Natural killer cell (primary cell): ENCODE measurements at regions not wholly inside any gene's neighbourhood (a gene's known extent, or its start where the extent isn't known, plus 50 kb on each side); places are given as distances from the start of the nearest gene placed in this dataset.

ENCODE experiments used
- ATAC-seq, 3 donors: fragments of 150-1000 bp in 2 of 3; fragments of 200-7000 bp in 1 of 3; cut with Tn5 transposase; 1 replicate in 1 of 3; 2 replicates in 2 of 3; pipeline ENCODE4 v1.10.0; 2021; ENCODE audit warnings: mild to moderate bottlenecking in 2 of 3, moderate library complexity in 2 of 3
- DNase-seq, 2 donors: peaks; one replicate each; pipeline versions ENCODE4 v3.0.0 to v3.0.0-alpha.2; 2013 to 2021; ENCODE audit warnings: mixed read lengths in 1 of 2
- H3K27ac ChIP-seq: one replicate; pipeline ENCODE4 v1.5.1; 2013; ENCODE audit warnings: mild to moderate bottlenecking, low read length
- H3K27me3 ChIP-seq: one replicate; pipeline ENCODE4 v1.6.1; 2013; ENCODE audit warnings: low read length; ENCODE audit not compliant: control insufficient read depth, insufficient read depth
- H3K36me3 ChIP-seq: one replicate; pipeline ENCODE4 v1.6.1; 2013; ENCODE audit warnings: low read length; ENCODE audit not compliant: control insufficient read depth, insufficient read depth
- H3K4me1 ChIP-seq: one replicate; pipeline ENCODE4 v1.6.1; 2013; ENCODE audit warnings: low read length; ENCODE audit not compliant: control insufficient read depth, insufficient read depth
- H3K4me3 ChIP-seq: one replicate; pipeline ENCODE4 v1.5.1; 2013; ENCODE audit warnings: low read length
- H3K9me3 ChIP-seq: one replicate; pipeline ENCODE4 v1.6.1; 2013; ENCODE audit warnings: low read length; ENCODE audit not compliant: control insufficient read depth, insufficient read depth
- H3K27ac Mint-ChIP-seq, 2 donors: one replicate each; pipeline ENCODE4 v1.8.0; 2022; ENCODE audit warnings: mild to moderate bottlenecking in 2 of 2, mixed read lengths in 2 of 2, moderate library complexity in 1 of 2
- H3K27me3 Mint-ChIP-seq, 2 donors: one replicate each; pipeline ENCODE4 v1.8.0; 2022; ENCODE audit warnings: low read depth in 2 of 2, mixed read lengths in 2 of 2
- H3K36me3 Mint-ChIP-seq: one replicate; pipeline ENCODE4 v1.8.0; 2022; ENCODE audit warnings: mixed read lengths
- H3K4me1 Mint-ChIP-seq, 2 donors: one replicate each; pipeline ENCODE4 v1.8.0; 2022; ENCODE audit warnings: mixed read lengths in 2 of 2
- H3K4me3 Mint-ChIP-seq: one replicate; pipeline ENCODE4 v1.8.0; 2022; ENCODE audit warnings: mild to moderate bottlenecking, moderate library complexity, mixed read lengths
- H3K9me3 Mint-ChIP-seq, 2 donors: one replicate each; pipeline ENCODE4 v1.8.0; 2022; ENCODE audit warnings: mixed read lengths in 2 of 2
- CTCF ChIP-seq: fragments of 200-600 bp; IDR thresholded peaks from one replicate; pipeline ENCODE4 v1.8.0; 2022; ENCODE audit warnings: antibody characterized with exemption
- WGBS: methylation state at CpG from one replicate; pipeline ENCODE4 v1.1.7; 2013; ENCODE audit warnings: missing lambda C conversion rate; ENCODE audit not compliant: insufficient coverage; 5-methylcytosine and 5-hydroxymethylcytosine counted together
- intact Hi-C: fragments of 100-400 bp; cut with micrococcal nuclease; formaldehyde crosslinking; loops from one replicate; pipeline ENCODE4 v1.14.2; 2022

GRCh38 chr10:29859521-29860130 is 199.8 kb downstream of the JCAD start:
- Histone ChIP-seq H3K4me3 (no peak overlapping the region), H3K36me3 (no peaks in the 10 kb centered on the region), H3K4me1 (no peaks in the 10 kb centered on the region), H3K9me3 (no peaks in the 10 kb centered on the region), H3K27ac (no peak overlapping the region), H3K27me3 (no peaks in the 10 kb centered on the region)
- H3K27ac Mint-ChIP-seq: no peak overlapping the region
- TF ChIP-seq CTCF: no peak
- H3K36me3 Mint-ChIP-seq: no peaks in the 10 kb centered on the region
- WGBS: 94% methylated on average over 6 of the region's 6 CpGs
- H3K4me1 Mint-ChIP-seq: no peaks in the 10 kb centered on the region
- H3K4me3 Mint-ChIP-seq: no peak overlapping the region
- H3K27me3 Mint-ChIP-seq: peaks cover 8 to 12% of the 10 kb centered on the region in 2 donors
- DNase-seq (no peak), ATAC-seq (no peak)
- no peaks in the 10 kb centered on the region for H3K9me3 Mint-ChIP-seq
- intact Hi-C loops: no loop called here

- Histone ChIP-seq H3K36me3 (no peaks in the 10 kb centered on the region), H3K4me3 (no peak overlapping the region), H3K27ac (no peak overlapping the region), H3K4me1 (no peaks in the 10 kb centered on the region), H3K9me3 (no peaks in the 10 kb centered on the region), H3K27me3 (no peaks in the 10 kb centered on the region)
- no peaks in the 10 kb centered on the region for H3K9me3 Mint-ChIP-seq
- no peak overlapping the region for H3K4me3 Mint-ChIP-seq
- peaks cover 8 to 12% of the 10 kb centered on the region in 2 donors for H3K27me3 Mint-ChIP-seq
- no peaks in the 10 kb centered on the region for H3K4me1 Mint-ChIP-seq
- 68% methylated on average over 3 of the region's 3 CpGs for WGBS
- ATAC-seq (no peak), DNase-seq (no peak)
- intact Hi-C loops: no loop called here
- TF ChIP-seq CTCF: no peak
- H3K27ac Mint-ChIP-seq: no peak overlapping the region
- H3K36me3 Mint-ChIP-seq: no peaks in the 10 kb centered on the region
Measured at GRCh38 chr10:29858702-29859267, 200.6 kb downstream of the JCAD start.

- Histone ChIP-seq H3K9me3 (no peaks in the 10 kb centered on the region), H3K27ac (no peak overlapping the region), H3K27me3 (no peaks in the 10 kb centered on the region), H3K36me3 (no peaks in the 10 kb centered on the region), H3K4me3 (no peak overlapping the region), H3K4me1 (no peaks in the 10 kb centered on the region)
- Mint-ChIP-seq H3K27me3 (peaks cover 11 to 12% of the 10 kb centered on the region in 2 donors), H3K4me3 (no peak overlapping the region), H3K36me3 (no peaks in the 10 kb centered on the region), H3K9me3 (no peaks in the 10 kb centered on the region), H3K4me1 (no peaks in the 10 kb centered on the region), H3K27ac (no peak overlapping the region)
- TF ChIP-seq CTCF: no peak
- ATAC-seq (no peak), DNase-seq (no peak)
- intact Hi-C loops: no loop called here
- 44% methylated on average over 11 of the region's 11 CpGs for WGBS
Measured at GRCh38 chr10:29857843-29858701, 201.3 kb downstream of the JCAD start.
